HepG2 (cell line): ENCODE measurements at regions not wholly inside any gene's neighbourhood (a gene's known extent, or its start where the extent isn't known, plus 50 kb on each side); places are given as distances from the start of the nearest gene placed in this dataset.

Source experiments
- ATAC-seq: fragments of 200-7000 bp; cut with Tn5 transposase; 3 replicates; pipeline ENCODE4 v1.9.1; 2020; ENCODE audit warnings: mild to moderate bottlenecking, moderate library complexity
- BruUV-seq: library from RNA; stranded (reverse); fragments of 400-500 nt; replicated peaks from 2 replicates; lab custom pipeline; 2021; lab: Mats Ljungman, UMichigan
- CTCF ChIA-PET: fragments of 300-600 bp; formaldehyde crosslinking; extraction: SDS; loops from one replicate; lab custom pipeline; 2021; ENCODE audit warnings: low total read pairs, inconsistent platforms, low intra/inter-chr PET ratio; lab: Yijun Ruan, JAX
- POLR2A ChIA-PET: fragments of 350-600 bp; sonication (Branson Sonifier 250); formaldehyde crosslinking; loops from one replicate; lab custom pipeline; 2020; ENCODE audit warnings: antibody characterized with exemption, inconsistent platforms; lab: Yijun Ruan, JAX
- DNase-seq: peaks from one replicate; pipeline ENCODE4 v3.0.0-alpha.2; 2015; ENCODE audit warnings: low spot score
- FAIRE-seq: peaks from 3 replicates; lab custom pipeline; 2011; peaks lifted over from hg19 to GRCh38; lab: Jason Lieb, UNC
- H2AFZ ChIP-seq: one replicate; pipeline ENCODE4 v1.6.1; 2011; ENCODE audit warnings: low read length, inconsistent platforms
- H3K27ac ChIP-seq: fragments of 300-600 bp; 3 replicates; pipeline ENCODE4 v1.8.0; 2011; ENCODE audit warnings: mixed run types, mild to moderate bottlenecking, mixed read lengths, low read length, inconsistent platforms; ENCODE audit not compliant: insufficient read depth; ENCODE audit errors: extremely low read length
- H3K27me3 ChIP-seq, 2 experiments: fragments of 200-600 bp in 1 of 2; 2 replicates in 1 of 2; 3 replicates in 1 of 2; pipeline versions ENCODE4 v1.6.0 to v1.8.0; 2011; ENCODE audit warnings: low read length in 2 of 2, mild to moderate bottlenecking in 2 of 2, moderate library complexity in 2 of 2, inconsistent platforms in 1 of 2; ENCODE audit not compliant: insufficient read depth in 2 of 2, control insufficient read depth in 1 of 2
- H3K36me3 ChIP-seq, 2 experiments: fragments of 200-600 bp in 1 of 2; replicated peaks in 1 of 2; 2 replicates in 1 of 2; 3 replicates in 1 of 2; pipeline versions ENCODE4 v1.5.1 to v1.8.0; 2011; ENCODE audit warnings: low read length in 2 of 2, inconsistent platforms in 1 of 2; ENCODE audit not compliant: insufficient read depth in 2 of 2, control insufficient read depth in 1 of 2
- H3K4me1 ChIP-seq: 2 replicates; pipeline ENCODE4 v1.5.1; 2012; ENCODE audit warnings: low read length, inconsistent platforms; ENCODE audit not compliant: insufficient read depth
- H3K4me2 ChIP-seq: 2 replicates; pipeline ENCODE4 v1.6.0; 2011; ENCODE audit warnings: low read depth, low read length, inconsistent platforms
- H3K4me3 ChIP-seq, 3 experiments: fragments of 200-600 bp in 1 of 3; sonication (generic), shearing (Covaris generic) in 1 of 3; replicated peaks in 1 of 3; 2 replicates each; pipeline ENCODE4 v1.5.1; 2011 to 2016; ENCODE audit warnings: low read length in 3 of 3, inconsistent platforms in 2 of 3, low read depth in 2 of 3, mild to moderate bottlenecking in 2 of 3, control low read depth in 1 of 3, mixed read lengths in 1 of 3; ENCODE audit not compliant: insufficient read depth in 1 of 3
- H3K79me2 ChIP-seq: one replicate; pipeline ENCODE4 v1.6.1; 2011; ENCODE audit warnings: low read length, inconsistent platforms; ENCODE audit not compliant: insufficient read depth
- H3K9ac ChIP-seq: 2 replicates; pipeline ENCODE4 v1.6.0; 2011; ENCODE audit warnings: mild to moderate bottlenecking, low read depth, low read length, inconsistent platforms; ENCODE audit not compliant: insufficient read depth
- H3K9me3 ChIP-seq: 2 replicates; pipeline ENCODE4 v1.5.1; 2012; ENCODE audit warnings: mild to moderate bottlenecking, low read length
- H4K20me1 ChIP-seq: 2 replicates; pipeline ENCODE4 v1.6.0; 2011; ENCODE audit warnings: inconsistent platforms, mild to moderate bottlenecking, low read length, moderate library complexity; ENCODE audit not compliant: insufficient read depth
- FIP1L1 ChIP-seq: fragments of 200-400 bp; formaldehyde crosslinking; IDR thresholded peaks from 2 replicates; pipeline ENCODE4 v1.6.1; 2018; ENCODE audit warnings: low read depth, mild to moderate bottlenecking, low read length, moderate library complexity, borderline replicate concordance; ENCODE audit not compliant: insufficient read depth
- HES4 ChIP-seq: sonication (generic); formaldehyde crosslinking; IDR thresholded peaks from 2 replicates; pipeline ENCODE4 v1.9.0; 2021; ENCODE audit warnings: mild to moderate bottlenecking, missing genetic modification reagents, borderline replicate concordance
- NFAT5 ChIP-seq: sonication (generic); formaldehyde crosslinking; IDR thresholded peaks from 2 replicates; pipeline ENCODE4 v1.4.0; 2020; ENCODE audit warnings: missing genetic modification reagents
- WGBS: methylation state at CpG from one replicate; pipeline ENCODE4 v1.1.6; 2017; ENCODE audit warnings: low lambda C conversion rate; 5-methylcytosine and 5-hydroxymethylcytosine counted together
- in situ Hi-C: cut with HindIII; loops from 2 replicates; pipeline ENCODE4 v1.10.0; 2017; ENCODE audit warnings: low pct_unique_long_range_greater_than_20kb; ENCODE audit not compliant: extremely low pct_ligation_motif_present
- intact Hi-C: fragments of 100-400 bp; cut with micrococcal nuclease; formaldehyde crosslinking; loops from one replicate; pipeline ENCODE4 v1.10.0; 2022; ENCODE audit not compliant: unreplicated experiment

GRCh38 chr2:59266453-59266852 lies 1025.3 kb upstream of the FANCL start:
- Histone ChIP-seq H3K79me2 (no peaks in the 10 kb centered on the region), H3K9me3 (no peaks in the 10 kb centered on the region), H3K4me1 (no peaks in the 10 kb centered on the region), H3K9ac (no peak overlapping the region), H3K27ac (no peak overlapping the region), H4K20me1 (no peaks in the 10 kb centered on the region), H3K36me3 (no peaks in the 10 kb centered on the region), H3K4me3 (no peak overlapping the region), H3K4me2 (no peak overlapping the region), H3K27me3 (no peaks in the 10 kb centered on the region), H2AFZ (no peak overlapping the region)
- POLR2A ChIA-PET: no interaction called here
- BruUV-seq: no TSS peak
- FAIRE-seq (no peak), DNase-seq (no peak), ATAC-seq (no peak)
- CTCF ChIA-PET: no interaction called here
- intact Hi-C loops (no loop called here), in situ Hi-C loops (no loop called here)
- WGBS: 23% methylated on average over 2 of the region's 2 CpGs
- TF ChIP-seq FIP1L1 (no peak), HES4 (CRISPR knock-in tag) (no peak), NFAT5 (CRISPR knock-in tag) (no peak)
